HCT116 (cell line): ENCODE measurements at regions not wholly inside any gene's neighbourhood (a gene's known extent, or its start where the extent isn't known, plus 50 kb on each side); places are given as distances from the start of the nearest gene placed in this dataset.

Experiments used
- ATAC-seq: fragments of 200-7000 bp; cut with Tn5 transposase; 2 replicates; pipeline ENCODE4 v1.9.1; 2020; ENCODE audit warnings: mild to moderate bottlenecking, moderate library complexity
- BruUV-seq: library from RNA; stranded (reverse); fragments of 400-500 nt; replicated peaks from 2 replicates; lab custom pipeline; 2021; lab: Mats Ljungman, UMichigan
- CTCF ChIA-PET: fragments of 300-600 bp; sonication (Branson Sonifier 250); formaldehyde crosslinking; loops from one replicate; lab custom pipeline; 2021; ENCODE audit warnings: antibody characterized with exemption; lab: Charles Lee
- POLR2A ChIA-PET: fragments of 300-600, 350-600 bp; sonication (Branson Sonifier 250); formaldehyde crosslinking; loops from one replicate; lab custom pipeline; 2021; ENCODE audit warnings: antibody characterized with exemption; lab: Charles Lee
- RAD21 ChIA-PET, 2 experiments: fragments of 300-600 bp; sonication (Branson Sonifier 250); formaldehyde crosslinking; loops; one replicate each; lab custom pipeline; 2023; ENCODE audit warnings: low total read pairs in 2 of 2; ENCODE audit not compliant: uncharacterized antibody in 2 of 2, unreplicated experiment in 2 of 2, low non-redundant PET in 1 of 2; lab: Charles Lee
- DNase-seq: peaks from one replicate; pipeline ENCODE4 v3.0.0-alpha.2; 2010; ENCODE audit warnings: low read depth, low spot score
- H2AFZ ChIP-seq: fragments of 200-600 bp; shearing (Covaris generic), sonication (generic); 2 replicates; pipeline ENCODE4 v1.6.1; 2017; ENCODE audit warnings: low read depth, mixed run types, mixed read lengths, antibody characterized with exemption, low read length; ENCODE audit not compliant: poor library complexity, severe bottlenecking
- H3K27ac ChIP-seq: 2 replicates; pipeline ENCODE4 v1.5.1; 2012; ENCODE audit warnings: low read depth, low read length
- H3K27me3 ChIP-seq: fragments of 200-600 bp; sonication (generic); 2 replicates; pipeline ENCODE4 v1.6.1; 2016; ENCODE audit warnings: mixed run types, low read length, mixed read lengths; ENCODE audit not compliant: insufficient read depth
- H3K36me3 ChIP-seq, 2 experiments: fragments of 200-500 bp in 1 of 2; fragments of 200-600 bp in 1 of 2; sonication (Bioruptor generic) in 1 of 2; sonication (generic) in 1 of 2; 2 replicates each; pipeline versions ENCODE4 v1.5.1 to v1.6.1; 2014 to 2016; ENCODE audit warnings: low read length in 2 of 2, inconsistent platforms in 1 of 2, mixed read lengths in 1 of 2, mixed run types in 1 of 2; ENCODE audit not compliant: insufficient read depth in 2 of 2, control insufficient read depth in 1 of 2
- H3K4me1 ChIP-seq, 2 experiments: fragments of 200-600 bp in 1 of 2; sonication (generic) in 1 of 2; 2 replicates each; pipeline versions ENCODE4 v1.5.1 to v1.6.1; 2012 to 2017; ENCODE audit warnings: low read length in 2 of 2, inconsistent platforms in 1 of 2, mild to moderate bottlenecking in 1 of 2, mixed read lengths in 1 of 2, mixed run types in 1 of 2, moderate library complexity in 1 of 2; ENCODE audit not compliant: insufficient read depth in 2 of 2, control insufficient read depth in 1 of 2
- H3K4me2 ChIP-seq: fragments of 200-600 bp; sonication (generic); 2 replicates; pipeline ENCODE4 v1.6.1; 2017; ENCODE audit warnings: mixed run types, low read length, mixed read lengths
- H3K4me3 ChIP-seq, 2 experiments: fragments of 200-600 bp in 1 of 2; sonication (generic) in 1 of 2; replicated peaks in 1 of 2; 2 replicates each; pipeline ENCODE4 v1.5.1; 2011 to 2016; ENCODE audit warnings: low read length in 2 of 2, control low read depth in 1 of 2, low read depth in 1 of 2, mild to moderate bottlenecking in 1 of 2, mixed read lengths in 1 of 2, mixed run types in 1 of 2
- H3K79me2 ChIP-seq: fragments of 200-600 bp; sonication (generic); 2 replicates; pipeline ENCODE4 v1.6.1; 2017; ENCODE audit warnings: mild to moderate bottlenecking, mixed run types, low read length, moderate library complexity, mixed read lengths; ENCODE audit not compliant: insufficient read depth
- H3K9ac ChIP-seq: fragments of 200-600 bp; sonication (generic); 2 replicates; pipeline ENCODE4 v1.6.1; 2016; ENCODE audit warnings: low read length, mixed read lengths
- H3K9me2 ChIP-seq: fragments of 200-600 bp; sonication (generic), shearing (Covaris generic); 2 replicates; pipeline ENCODE4 v1.6.1; 2017; ENCODE audit warnings: mixed run types, mild to moderate bottlenecking, moderate library complexity; ENCODE audit not compliant: insufficient read depth
- H3K9me3 ChIP-seq, 2 experiments: fragments of 200-500 bp in 1 of 2; fragments of 200-600 bp in 1 of 2; sonication (Bioruptor generic) in 1 of 2; sonication (generic) in 1 of 2; 2 replicates each; pipeline ENCODE4 v1.6.1; 2014 to 2017; ENCODE audit warnings: low read length in 2 of 2, mixed read lengths in 2 of 2, inconsistent platforms in 1 of 2, low read depth in 1 of 2, mild to moderate bottlenecking in 1 of 2, mixed run types in 1 of 2, moderate library complexity in 1 of 2; ENCODE audit not compliant: control insufficient read depth in 1 of 2, insufficient read depth in 1 of 2
- H4K20me1 ChIP-seq: fragments of 200-600 bp; sonication (generic), shearing (Covaris generic); 2 replicates; pipeline ENCODE4 v1.6.1; 2017; ENCODE audit warnings: mixed run types, mild to moderate bottlenecking, moderate library complexity; ENCODE audit not compliant: insufficient read depth
- ATF3 ChIP-seq: IDR thresholded peaks from 2 replicates; pipeline ENCODE4 v1.6.1; 2012
- CBX3 ChIP-seq: IDR thresholded peaks from 2 replicates; pipeline ENCODE4 v1.6.1; 2012; ENCODE audit warnings: low read depth
- CTCF ChIP-seq, 3 experiments: fragments of 200-600 bp in 1 of 3; sonication (generic) in 1 of 3; IDR thresholded peaks in 2 of 3; conservative IDR thresholded peaks in 1 of 3; 2 replicates each; pipeline ENCODE4 v1.5.1; 2012 to 2017; ENCODE audit warnings: low read depth in 2 of 3, low read length in 2 of 3, antibody characterized with exemption in 1 of 3, borderline replicate concordance in 1 of 3, control low read depth in 1 of 3, mild to moderate bottlenecking in 1 of 3, mixed read lengths in 1 of 3, mixed run types in 1 of 3, moderate library complexity in 1 of 3; ENCODE audit not compliant: insufficient read depth in 1 of 3
- EGR1 ChIP-seq: IDR thresholded peaks from 2 replicates; pipeline ENCODE4 v1.6.1; 2012; ENCODE audit warnings: low read depth
- ELF1 ChIP-seq: IDR thresholded peaks from 2 replicates; pipeline ENCODE4 v1.6.1; 2012; ENCODE audit warnings: low read depth, borderline replicate concordance
- EZH2 ChIP-seq: fragments of 200-600 bp; sonication (generic); IDR thresholded peaks from 2 replicates; pipeline ENCODE4 v1.6.1; 2017; ENCODE audit warnings: antibody characterized with exemption, mixed run types
- EZH2phosphoT487 ChIP-seq: fragments of 200-600 bp; IDR thresholded peaks from 2 replicates; pipeline ENCODE4 v1.6.1; 2018; ENCODE audit warnings: antibody characterized with exemption, borderline replicate concordance
- FOSL1 ChIP-seq: IDR thresholded peaks from 2 replicates; pipeline ENCODE4 v1.6.1; 2012; ENCODE audit warnings: low read depth
- JUND ChIP-seq: IDR thresholded peaks from 2 replicates; pipeline ENCODE4 v1.6.1; 2012
- MAX ChIP-seq: IDR thresholded peaks from 2 replicates; pipeline ENCODE4 v1.6.1; 2012
- POLR2AphosphoS5 ChIP-seq: IDR thresholded peaks from 2 replicates; pipeline ENCODE4 v1.6.1; 2011; ENCODE audit warnings: mild to moderate bottlenecking, low read depth, low read length, moderate library complexity
- RAD21 ChIP-seq: IDR thresholded peaks from 2 replicates; pipeline ENCODE4 v1.6.1; 2012; ENCODE audit warnings: low read depth, mild to moderate bottlenecking
- SIN3A ChIP-seq: IDR thresholded peaks from 2 replicates; pipeline ENCODE4 v1.6.1; 2012; ENCODE audit warnings: low read depth
- SP1 ChIP-seq: IDR thresholded peaks from 2 replicates; pipeline ENCODE4 v1.6.1; 2012; ENCODE audit warnings: low read depth
- SRF ChIP-seq: IDR thresholded peaks from 2 replicates; pipeline ENCODE4 v1.6.1; 2012; ENCODE audit warnings: low read depth
- TCF7L2 ChIP-seq: IDR thresholded peaks from 2 replicates; pipeline ENCODE4 v1.7.0; 2011; ENCODE audit warnings: borderline replicate concordance, inconsistent platforms; ENCODE audit not compliant: insufficient read depth, insufficient read length; ENCODE audit errors: extremely low read depth
- YY1 ChIP-seq: IDR thresholded peaks from 2 replicates; pipeline ENCODE4 v1.6.1; 2011; ENCODE audit warnings: low read length, low read depth, moderate library complexity, mild to moderate bottlenecking; ENCODE audit not compliant: insufficient replicate concordance; ENCODE audit errors: extremely low read depth
- ZBTB33 ChIP-seq: IDR thresholded peaks from 2 replicates; pipeline ENCODE4 v1.6.1; 2011; ENCODE audit warnings: mild to moderate bottlenecking, low read length, moderate library complexity; ENCODE audit not compliant: insufficient replicate concordance; ENCODE audit errors: extremely low read depth
- ZFX ChIP-seq: fragments of 450-650 bp; IDR thresholded peaks from 2 replicates; pipeline ENCODE4 v1.6.1; 2017
- intact Hi-C: fragments of 100-400 bp; cut with micrococcal nuclease; formaldehyde crosslinking; loops from 2 replicates; pipeline ENCODE4 v1.10.0; 2022

DNA sequence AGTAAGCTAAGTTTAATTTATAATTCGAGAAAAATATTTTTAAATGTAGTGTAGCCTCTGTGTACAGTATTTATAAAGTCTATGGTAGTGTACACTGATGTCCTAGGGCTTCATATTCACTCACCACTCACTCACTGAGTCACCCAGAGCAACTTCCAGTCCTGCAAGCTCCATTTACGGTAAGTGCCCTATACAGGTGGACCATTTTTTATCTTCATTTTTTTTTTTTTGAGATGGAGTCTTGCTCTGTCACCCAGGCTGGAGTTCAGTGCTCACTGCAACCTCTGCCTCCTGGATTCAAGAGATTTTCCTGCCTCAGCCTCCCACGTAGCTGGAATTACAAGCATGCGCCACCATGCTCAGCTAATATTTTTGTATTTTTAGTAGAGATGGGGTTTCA, 104.2 kb downstream of the PDCL3 start:
- no peak for ATAC-seq
- Histone ChIP-seq H3K79me2 (no peaks in the 10 kb centered on the region), H3K9me3 (no peaks in the 10 kb centered on the region), H3K27me3 (no peaks in the 10 kb centered on the region), H3K9me2 (no peaks in the 10 kb centered on the region), H3K4me2 (no peak overlapping the region), H3K4me3 (no peak overlapping the region), H3K27ac (no peak overlapping the region), H2AFZ (no peak overlapping the region), H3K4me1 (no peaks in the 10 kb centered on the region), H3K9ac (no peak overlapping the region), H3K36me3 (no peaks in the 10 kb centered on the region), H4K20me1 (no peaks in the 10 kb centered on the region)
- BruUV-seq = no TSS peak
- ChIA-PET CTCF (no interaction called here), RAD21 (no interaction called here), POLR2A (no interaction called here)
- TF ChIP-seq SP1 (no peak), RAD21 (no peak), MAX (no peak), JUND (no peak), YY1 (no peak), ELF1 (no peak), FOSL1 (no peak), CTCF (IDR thresholded peaks at IDR 0.05 in 2 of 3, conservative IDR thresholded peaks at IDR 0.05 in 1 of 3; ENCODE audit: borderline replicate concordance in 1 of 3, insufficient read depth in 1 of 3, low read depth in 2 of 3, low read length in 2 of 3) (no peak), SIN3A (no peak), ATF3 (no peak), EZH2 (no peak), ZBTB33 (no peak), ZFX (no peak), TCF7L2 (no peak), EGR1 (no peak), SRF (no peak), CBX3 (no peak), POLR2AphosphoS5 (no peak), EZH2phosphoT487 (no peak)
- intact Hi-C loops = no loop called here
- no peak for DNase-seq
